Lung (tissue), 11 donors: ENCODE measurements at regions not wholly inside any gene's neighbourhood (a gene's known extent, or its start where the extent isn't known, plus 50 kb on each side); places are given as distances from the start of the nearest gene placed in this dataset.

Source experiments
- ATAC-seq: fragments of 200-7000 bp; cut with Tn5 transposase; one replicate; pipeline ENCODE4 v1.9.1; 2020; ENCODE audit warnings: moderate number of reproducible peaks; ENCODE audit not compliant: insufficient read depth, low FRiP score
- DNase-seq, 3 donors: peaks; one replicate each; pipeline ENCODE4 v3.0.0-alpha.2; 2013 to 2017
- H3K27ac ChIP-seq, 2 donors: one replicate each; pipeline ENCODE4 v1.5.1; 2013; ENCODE audit warnings: mild to moderate bottlenecking in 2 of 2, moderate library complexity in 2 of 2, control low read depth in 1 of 2, inconsistent platforms in 1 of 2, low read depth in 1 of 2, low read length in 1 of 2
- H3K27me3 ChIP-seq, 3 donors: one replicate each; pipeline ENCODE4 v1.5.1; 2013; ENCODE audit warnings: low read length in 2 of 3; ENCODE audit not compliant: control insufficient read depth in 3 of 3, insufficient read depth in 3 of 3
- H3K36me3 ChIP-seq, 4 donors: one replicate each; pipeline ENCODE4 v1.5.1; 2013; ENCODE audit warnings: low read length in 4 of 4, mild to moderate bottlenecking in 1 of 4, moderate library complexity in 1 of 4; ENCODE audit not compliant: control insufficient read depth in 4 of 4, insufficient read depth in 4 of 4
- H3K4me1 ChIP-seq, 5 donors: one replicate each; pipeline ENCODE4 v1.5.1; 2013; ENCODE audit warnings: low read length in 5 of 5, mild to moderate bottlenecking in 2 of 5, moderate library complexity in 1 of 5; ENCODE audit not compliant: control insufficient read depth in 5 of 5, insufficient read depth in 5 of 5
- H3K4me3 ChIP-seq: one replicate; pipeline ENCODE4 v1.5.1; 2013; ENCODE audit warnings: mild to moderate bottlenecking, control low read depth, moderate library complexity
- H3K9ac ChIP-seq, 2 donors: one replicate each; pipeline ENCODE4 v1.5.1; 2013; ENCODE audit warnings: low read length in 2 of 2, control low read depth in 1 of 2; ENCODE audit not compliant: insufficient read depth in 1 of 2
- H3K9me3 ChIP-seq, 4 donors: one replicate each; pipeline ENCODE4 v1.5.1; 2013; ENCODE audit warnings: low read length in 3 of 4, mild to moderate bottlenecking in 1 of 4, moderate library complexity in 1 of 4; ENCODE audit not compliant: control insufficient read depth in 4 of 4, insufficient read depth in 3 of 4
- CTCF ChIP-seq: IDR thresholded peaks from 2 replicates; pipeline ENCODE4 v1.5.1; 2012; ENCODE audit warnings: mild to moderate bottlenecking; ENCODE audit errors: control extremely low read depth, extremely low read depth
- WGBS, 2 donors: extraction: QIAGEN DNeasy Blood & Tissue Kit; methylation state at CpG; one replicate each; pipeline ENCODE4 v1.1.7; 2013; 5-methylcytosine and 5-hydroxymethylcytosine counted together
- donor health status: control.
- donor health status: control.
- donor health status: Bipolar disorder and iron deficiency.
- donor health status: healthy.
- donor health status: DM: yes; HTN: yes; CAD: no.

- H3K9me3 ChIP-seq: no peaks in the 10 kb centered on the region
- no peak for DNase-seq
- peaks cover 0 to 3% (median 0%) of the 10 kb centered on the region in 5 donors for H3K4me1 ChIP-seq
- H3K27ac ChIP-seq: no peak overlapping the region
- TF ChIP-seq CTCF: no peak
- H3K4me3 ChIP-seq: no peak overlapping the region
- H3K36me3 ChIP-seq: peaks cover 0 to 1% (median 0%) of the 10 kb centered on the region in 4 donors
- 48 to 52% methylated on average over 4 of the region's 4 CpGs for WGBS, 2 donors
- H3K27me3 ChIP-seq: no peaks in the 10 kb centered on the region
- no peak for ATAC-seq
- no peak overlapping the region for H3K9ac ChIP-seq
Observed at GRCh38 chr14:89542786-89543424, 125.9 kb upstream of the FOXN3 start.

GRCh38 chr14:89540830-89541470 lies 123.9 kb upstream of the FOXN3 start:
- ATAC-seq (no peak), DNase-seq (no peak)
- Histone ChIP-seq H3K4me3 (no peak overlapping the region), H3K27ac (no peak overlapping the region), H3K36me3 (no peaks in the 10 kb centered on the region), H3K9ac (no peak overlapping the region), H3K9me3 (no peaks in the 10 kb centered on the region), H3K4me1 (peaks cover 0 to 3% (median 0%) of the 10 kb centered on the region in 5 donors), H3K27me3 (no peaks in the 10 kb centered on the region)
- TF ChIP-seq CTCF: no peak
- WGBS, 2 donors: 92 to 93% methylated on average over 5 of the region's 5 CpGs

GRCh38 chr14:89540009-89540829 lies 123.2 kb upstream of the FOXN3 start:
- H3K4me3 ChIP-seq: no peak overlapping the region
- H3K27me3 ChIP-seq: no peaks in the 10 kb centered on the region
- peaks cover 0 to 7% (median 4%) of the 10 kb centered on the region in 5 donors for H3K4me1 ChIP-seq
- H3K9me3 ChIP-seq: no peaks in the 10 kb centered on the region
- 93 to 95% methylated on average over 20 of the region's 20 CpGs for WGBS, 2 donors
- DNase-seq (no peak), ATAC-seq (no peak)
- H3K27ac ChIP-seq: no peak overlapping the region
- no peak for TF ChIP-seq CTCF
- H3K36me3 ChIP-seq: no peaks in the 10 kb centered on the region
- no peak overlapping the region for H3K9ac ChIP-seq
